Neuronal stem cell (in vitro differentiated cells): ENCODE measurements at regions not wholly inside any gene's neighbourhood (a gene's known extent, or its start where the extent isn't known, plus 50 kb on each side); places are given as distances from the start of the nearest gene placed in this dataset.

Experiments used
- DNase-seq: peaks from one replicate; pipeline ENCODE4 v3.0.0-alpha.2; 2013; ENCODE audit warnings: low spot score
- H2AFZ ChIP-seq: one replicate; pipeline ENCODE4 v1.6.1; 2013; ENCODE audit warnings: mild to moderate bottlenecking, low read length, inconsistent platforms
- H2AK5ac ChIP-seq: 2 replicates; pipeline ENCODE4 v1.6.1; 2013; ENCODE audit warnings: low read depth, mild to moderate bottlenecking, inconsistent platforms, low read length, moderate library complexity, mixed read lengths
- H2BK120ac ChIP-seq: 2 replicates; pipeline ENCODE4 v1.6.1; 2013; ENCODE audit warnings: low read depth, mild to moderate bottlenecking, inconsistent platforms, low read length, moderate library complexity, mixed read lengths
- H2BK12ac ChIP-seq: one replicate; pipeline ENCODE4 v1.6.1; 2013; ENCODE audit warnings: low read length, inconsistent platforms
- H2BK15ac ChIP-seq: 2 replicates; pipeline ENCODE4 v1.6.1; 2013; ENCODE audit warnings: mild to moderate bottlenecking, low read length, inconsistent platforms, mixed read lengths
- H2BK5ac ChIP-seq: one replicate; pipeline ENCODE4 v1.6.1; 2013; ENCODE audit warnings: inconsistent platforms, mild to moderate bottlenecking, low read length, moderate library complexity
- H3K14ac ChIP-seq: one replicate; pipeline ENCODE4 v1.6.1; 2013; ENCODE audit warnings: low read length, inconsistent platforms
- H3K18ac ChIP-seq: 2 replicates; pipeline ENCODE4 v1.6.1; 2013; ENCODE audit warnings: low read length, inconsistent platforms
- H3K23ac ChIP-seq: 2 replicates; pipeline ENCODE4 v1.6.1; 2013; ENCODE audit warnings: low read depth, mild to moderate bottlenecking, mixed read lengths, low read length, inconsistent platforms; ENCODE audit not compliant: poor library complexity
- H3K27ac ChIP-seq: replicated peaks from 3 replicates; pipeline ENCODE4 v1.5.1; 2013; ENCODE audit warnings: low read length, inconsistent platforms
- H3K27me3 ChIP-seq, 3 experiments: 2 replicates each; pipeline ENCODE4 v1.6.1; 2013; ENCODE audit warnings: low read length in 3 of 3, mild to moderate bottlenecking in 2 of 3, inconsistent platforms in 1 of 3, low read depth in 1 of 3, mixed read lengths in 1 of 3, moderate library complexity in 1 of 3; ENCODE audit not compliant: control insufficient read depth in 3 of 3, insufficient read depth in 3 of 3
- H3K36me3 ChIP-seq, 2 donors: replicated peaks in 1 of 2; 2 replicates each; pipeline ENCODE4 v1.6.1; 2013; ENCODE audit warnings: low read length in 2 of 2; ENCODE audit not compliant: control insufficient read depth in 2 of 2, insufficient read depth in 2 of 2
- H3K4ac ChIP-seq: 2 replicates; pipeline ENCODE4 v1.6.1; 2013; ENCODE audit warnings: inconsistent platforms, mild to moderate bottlenecking, low read length, moderate library complexity
- H3K4me1 ChIP-seq, 2 donors: 1 replicate in 1 of 2; 2 replicates in 1 of 2; pipeline ENCODE4 v1.6.1; 2013; ENCODE audit warnings: low read length in 2 of 2, low read depth in 1 of 2; ENCODE audit not compliant: control insufficient read depth in 2 of 2, insufficient read depth in 1 of 2
- H3K4me2 ChIP-seq: one replicate; pipeline ENCODE4 v1.6.1; 2013; ENCODE audit warnings: mild to moderate bottlenecking, low read length, inconsistent platforms; ENCODE audit not compliant: insufficient read depth, poor library complexity, severe bottlenecking
- H3K4me3 ChIP-seq, 2 donors: 2 replicates each; pipeline ENCODE4 v1.5.1; 2013; ENCODE audit warnings: low read length in 2 of 2, mild to moderate bottlenecking in 2 of 2, inconsistent platforms in 1 of 2, moderate library complexity in 1 of 2
- H3K79me1 ChIP-seq: one replicate; pipeline ENCODE4 v1.6.1; 2013; ENCODE audit warnings: low read depth, mild to moderate bottlenecking, inconsistent platforms, low read length, moderate library complexity
- H3K9ac ChIP-seq: one replicate; pipeline ENCODE4 v1.6.1; 2013; ENCODE audit warnings: mild to moderate bottlenecking, low read depth, low read length, inconsistent platforms; ENCODE audit not compliant: poor library complexity
- H3K9me3 ChIP-seq, 2 donors: replicated peaks in 1 of 2; 2 replicates each; pipeline versions ENCODE3 to v1.6.1; 2013; ENCODE audit warnings: low read length in 2 of 2, mild to moderate bottlenecking in 2 of 2, inconsistent platforms in 1 of 2, low read depth in 1 of 2, mixed read lengths in 1 of 2, moderate library complexity in 1 of 2; ENCODE audit not compliant: control insufficient read depth in 2 of 2, insufficient read depth in 1 of 2
- H4K8ac ChIP-seq: one replicate; pipeline ENCODE4 v1.6.1; 2013; ENCODE audit warnings: low read depth, mild to moderate bottlenecking, inconsistent platforms, low read length, moderate library complexity
- H4K91ac ChIP-seq: one replicate; pipeline ENCODE4 v1.6.1; 2013; ENCODE audit warnings: low read length, low read depth, mild to moderate bottlenecking, inconsistent platforms; ENCODE audit not compliant: poor library complexity
- WGBS, 2 donors: extraction: QIAGEN DNeasy Blood & Tissue Kit; methylation state at CpG; one replicate each; pipeline ENCODE4 v1.1.7; 2013; ENCODE audit warnings: missing lambda C conversion rate in 2 of 2, mixed read lengths in 1 of 2; ENCODE audit not compliant: insufficient read length in 2 of 2, insufficient replicate concordance in 1 of 2; ENCODE audit errors: extremely low coverage in 2 of 2; 5-methylcytosine and 5-hydroxymethylcytosine counted together

DNA sequence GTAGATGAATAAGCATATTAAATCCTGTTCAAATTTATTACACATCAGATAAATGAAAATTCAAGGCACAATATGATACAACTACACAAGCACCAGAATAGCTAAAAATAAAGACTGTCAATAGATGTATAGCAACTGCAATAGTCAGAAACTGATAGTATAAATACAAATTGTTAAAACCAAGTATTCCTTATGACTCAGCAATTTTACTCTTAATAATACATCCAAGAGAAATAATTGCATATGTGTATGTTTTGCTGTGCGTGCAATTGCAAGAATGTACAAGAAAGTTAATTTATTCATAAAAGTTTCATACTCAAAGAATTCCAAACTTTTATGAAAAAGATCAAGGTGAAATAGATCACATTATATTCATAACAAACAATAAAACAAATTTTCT lies 1338.1 kb downstream of the OLFM4 start:
- Histone ChIP-seq H2BK12ac (no peak overlapping the region), H3K27ac (no peak overlapping the region), H3K18ac (no peak overlapping the region), H3K23ac (no peak overlapping the region), H2AFZ (no peak overlapping the region), H3K9me3 (no peaks in the 10 kb centered on the region), H3K9ac (no peak overlapping the region), H3K14ac (no peak overlapping the region), H2BK120ac (no peak overlapping the region), H3K4me2 (no peak overlapping the region), H2BK5ac (no peak overlapping the region), H2AK5ac (no peak overlapping the region), H3K36me3 (no peaks in the 10 kb centered on the region), H3K4me1 (no peaks in the 10 kb centered on the region), H2BK15ac (no peak overlapping the region), H3K4ac (no peak overlapping the region), H4K91ac (no peak overlapping the region), H3K27me3 (no peaks in the 10 kb centered on the region), H4K8ac (no peak overlapping the region), H3K4me3 (no peak overlapping the region), H3K79me1 (no peaks in the 10 kb centered on the region)
- DNase-seq: no peak
- no CpG with 5 or more reads among the region's 1 CpG for WGBS, 2 donors

DNA sequence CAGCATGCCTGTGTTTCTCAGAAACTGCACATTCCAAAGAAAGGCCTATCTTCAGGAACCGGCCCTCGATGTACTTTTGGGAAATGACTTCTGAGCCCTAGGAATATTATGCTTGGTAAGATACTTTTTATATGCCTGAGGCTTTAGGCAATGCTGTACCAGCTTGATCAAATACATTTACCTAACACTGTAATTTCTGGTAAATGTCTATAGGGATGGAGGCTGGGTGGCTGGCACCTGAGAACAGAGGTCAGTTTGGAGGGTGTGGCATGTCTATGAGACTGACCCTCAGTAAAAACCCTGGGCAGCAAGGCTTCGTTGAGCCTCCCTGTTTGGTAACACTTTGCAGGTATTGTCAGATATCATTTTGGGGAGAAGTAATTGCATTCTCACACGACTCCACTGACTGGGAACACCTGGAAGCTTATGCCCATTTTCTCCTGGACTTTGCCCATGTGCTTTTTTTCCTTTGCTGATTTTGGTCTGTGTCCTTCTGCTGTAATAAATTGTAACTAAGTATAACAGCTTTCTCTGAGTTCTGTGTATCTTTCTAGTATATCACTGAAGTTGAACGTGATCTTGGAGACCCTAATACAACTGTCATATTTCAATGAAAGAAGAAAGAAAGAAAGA lies 1339.1 kb downstream of the OLFM4 start:
- Histone ChIP-seq H2BK5ac (no peak overlapping the region), H2BK15ac (no peak overlapping the region), H2BK120ac (no peak overlapping the region), H2BK12ac (no peak overlapping the region), H3K14ac (no peak overlapping the region), H3K36me3 (no peaks in the 10 kb centered on the region), H3K4me1 (no peaks in the 10 kb centered on the region), H3K9ac (no peak overlapping the region), H2AK5ac (no peak overlapping the region), H3K4me3 (no peak overlapping the region), H3K4ac (no peak overlapping the region), H3K79me1 (no peaks in the 10 kb centered on the region), H3K27ac (no peak overlapping the region), H4K91ac (no peak overlapping the region), H3K27me3 (no peaks in the 10 kb centered on the region), H3K18ac (peak overlapping the region; percentile 57), H4K8ac (no peak overlapping the region), H2AFZ (no peak overlapping the region), H3K4me2 (no peak overlapping the region), H3K23ac (no peak overlapping the region), H3K9me3 (no peaks in the 10 kb centered on the region)
- no peak for DNase-seq
- no CpG with 5 or more reads among the region's 5 CpGs for WGBS, 2 donors

DNA sequence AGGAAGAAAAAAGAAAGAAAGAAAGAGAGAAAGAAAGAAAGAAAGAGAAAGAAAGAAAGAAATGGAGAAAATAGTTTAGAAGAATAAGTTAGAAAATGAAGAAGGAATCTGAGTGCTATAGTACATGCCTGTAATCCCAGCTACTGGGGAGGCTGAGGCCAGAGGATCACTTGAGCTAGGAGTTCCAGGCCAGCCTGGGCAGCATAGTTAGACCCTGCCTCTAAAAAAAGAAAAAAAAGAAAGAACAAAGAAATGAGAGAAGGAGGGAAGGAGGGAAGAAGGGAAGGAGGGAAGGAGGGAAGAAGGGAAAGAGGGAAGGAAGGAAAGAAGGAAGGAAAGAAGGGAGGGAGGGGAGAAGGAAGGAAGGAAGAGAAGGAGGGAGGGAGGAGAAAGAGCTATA lies 1339.8 kb downstream of the OLFM4 start:
- no peak overlapping the region for H2BK12ac ChIP-seq
- no peak overlapping the region for H3K4ac ChIP-seq
- no peak overlapping the region for H4K8ac ChIP-seq
- H2AFZ ChIP-seq: no peak overlapping the region
- no peak overlapping the region for H2BK120ac ChIP-seq
- H3K27me3 ChIP-seq: no peaks in the 10 kb centered on the region
- no peak overlapping the region for H3K4me3 ChIP-seq
- H4K91ac ChIP-seq: no peak overlapping the region
- H2BK5ac ChIP-seq: no peak overlapping the region
- DNase-seq: no peak
- no peak overlapping the region for H3K4me2 ChIP-seq
- H3K27ac ChIP-seq: no peak overlapping the region
- no peak overlapping the region for H3K18ac ChIP-seq
- no peaks in the 10 kb centered on the region for H3K36me3 ChIP-seq
- H3K4me1 ChIP-seq: peaks cover 0 to 2% of the 10 kb centered on the region in 2 donors
- H3K23ac ChIP-seq: no peak overlapping the region
- H3K14ac ChIP-seq: no peak overlapping the region
- no peak overlapping the region for H2BK15ac ChIP-seq
- H3K9ac ChIP-seq: no peak overlapping the region
- no peak overlapping the region for H2AK5ac ChIP-seq
- no peaks in the 10 kb centered on the region for H3K79me1 ChIP-seq
- H3K9me3 ChIP-seq: no peaks in the 10 kb centered on the region

DNA sequence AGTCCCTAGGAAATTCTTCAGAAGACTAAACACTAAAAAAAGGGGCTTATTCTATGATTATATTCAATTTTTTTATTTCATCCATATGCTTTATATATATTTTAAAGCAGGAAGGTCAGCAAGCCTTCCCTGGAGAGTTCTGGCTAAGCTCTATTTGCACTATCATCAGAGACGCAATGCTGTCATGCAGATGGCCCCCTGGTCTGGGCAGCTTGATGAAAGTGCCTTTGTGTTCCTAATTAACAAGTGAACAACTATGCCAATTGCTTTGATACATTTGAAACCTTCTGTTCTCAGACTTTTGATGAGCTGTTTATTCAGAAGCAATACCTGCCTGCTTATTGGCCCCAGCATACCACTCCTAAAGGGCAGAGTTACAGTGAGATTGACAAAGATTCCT lies 1344.6 kb downstream of the OLFM4 start:
- Histone ChIP-seq H3K27ac (no peak overlapping the region), H2BK120ac (no peak overlapping the region), H3K9ac (no peak overlapping the region), H2BK12ac (no peak overlapping the region), H3K36me3 (no peaks in the 10 kb centered on the region), H2AFZ (no peak overlapping the region), H3K4ac (no peak overlapping the region), H3K4me1 (peaks cover 3% of the 10 kb centered on the region in 2 donors), H3K4me2 (no peak overlapping the region), H3K9me3 (no peaks in the 10 kb centered on the region), H3K23ac (no peak overlapping the region), H2BK5ac (no peak overlapping the region), H4K8ac (no peak overlapping the region), H3K14ac (no peak overlapping the region), H3K79me1 (no peaks in the 10 kb centered on the region), H2AK5ac (no peak overlapping the region), H3K27me3 (no peaks in the 10 kb centered on the region), H2BK15ac (no peak overlapping the region), H3K4me3 (no peak overlapping the region), H3K18ac (no peak overlapping the region), H4K91ac (no peak overlapping the region)
- no peak for DNase-seq
- no CpG with 5 or more reads among the region's 1 CpG for WGBS, 2 donors
